Skeletal muscle tissue (tissue), 3 donors: ENCODE measurements at regions not wholly inside any gene's neighbourhood (a gene's known extent, or its start where the extent isn't known, plus 50 kb on each side); places are given as distances from the start of the nearest gene placed in this dataset.

ENCODE experiments used
- H3K27ac ChIP-seq: one replicate; pipeline ENCODE4 v1.7.0; 2013; ENCODE audit warnings: mild to moderate bottlenecking, low read depth, low read length, inconsistent platforms
- H3K27me3 ChIP-seq, 3 donors: one replicate each; pipeline ENCODE4 v1.7.0; 2013; ENCODE audit warnings: low read length in 3 of 3; ENCODE audit not compliant: control insufficient read depth in 3 of 3, insufficient read depth in 3 of 3
- H3K36me3 ChIP-seq, 3 donors: one replicate each; pipeline ENCODE4 v1.7.0; 2013; ENCODE audit warnings: low read length in 3 of 3; ENCODE audit not compliant: control insufficient read depth in 3 of 3, insufficient read depth in 3 of 3
- H3K4me1 ChIP-seq, 3 donors: one replicate each; pipeline ENCODE4 v1.7.0; 2013; ENCODE audit warnings: low read length in 3 of 3, mild to moderate bottlenecking in 3 of 3; ENCODE audit not compliant: control insufficient read depth in 3 of 3, insufficient read depth in 3 of 3
- H3K4me3 ChIP-seq, 3 donors: one replicate each; pipeline ENCODE4 v1.7.0; 2013; ENCODE audit warnings: low read length in 3 of 3
- H3K9ac ChIP-seq, 3 donors: one replicate each; pipeline ENCODE4 v1.7.0; 2013; ENCODE audit warnings: low read length in 3 of 3, mild to moderate bottlenecking in 3 of 3, moderate library complexity in 2 of 3, low read depth in 1 of 3
- H3K9me3 ChIP-seq, 3 donors: one replicate each; pipeline ENCODE4 v1.7.0; 2013; ENCODE audit warnings: low read length in 3 of 3; ENCODE audit not compliant: control insufficient read depth in 3 of 3
- donor health status: Osteomylitis.

GRCh38 chr18:38038242-38038641 is 472.6 kb upstream of the CELF4 start:
- H3K27me3 ChIP-seq: no peaks in the 10 kb centered on the region
- no peaks in the 10 kb centered on the region for H3K4me1 ChIP-seq
- H3K4me3 ChIP-seq: no peak overlapping the region
- no peak overlapping the region for H3K27ac ChIP-seq
- no peaks in the 10 kb centered on the region for H3K9me3 ChIP-seq
- H3K9ac ChIP-seq: no peak overlapping the region
- H3K36me3 ChIP-seq: no peaks in the 10 kb centered on the region

GRCh38 chr18:38035193-38035592 is 469.6 kb upstream of the CELF4 start:
- Histone ChIP-seq H3K27me3 (no peaks in the 10 kb centered on the region), H3K4me3 (no peak overlapping the region), H3K27ac (no peak overlapping the region), H3K36me3 (no peaks in the 10 kb centered on the region), H3K9ac (no peak overlapping the region), H3K9me3 (no peaks in the 10 kb centered on the region), H3K4me1 (no peaks in the 10 kb centered on the region)

- no peak overlapping the region for H3K9ac ChIP-seq
Observed at GRCh38 chr18:38033282-38033681, 467.7 kb upstream of the CELF4 start.

GRCh38 chr18:38032516-38032915 is 466.9 kb upstream of the CELF4 start:
- Histone ChIP-seq H3K4me3 (no peak overlapping the region), H3K4me1 (no peaks in the 10 kb centered on the region), H3K36me3 (no peaks in the 10 kb centered on the region), H3K27ac (no peak overlapping the region), H3K9ac (no peak overlapping the region), H3K9me3 (no peaks in the 10 kb centered on the region), H3K27me3 (no peaks in the 10 kb centered on the region)

More at GRCh38 chr18:38033282-38033681, 467.7 kb upstream of the CELF4 start:
- H3K27me3 ChIP-seq: no peaks in the 10 kb centered on the region
- H3K4me1 ChIP-seq: no peaks in the 10 kb centered on the region
- H3K27ac ChIP-seq: no peak overlapping the region
- H3K36me3 ChIP-seq: no peaks in the 10 kb centered on the region
- no peak overlapping the region for H3K4me3 ChIP-seq
- no peaks in the 10 kb centered on the region for H3K9me3 ChIP-seq

GRCh38 chr18:38028946-38029345 is 463.3 kb upstream of the CELF4 start:
- Histone ChIP-seq H3K4me1 (no peaks in the 10 kb centered on the region), H3K36me3 (no peaks in the 10 kb centered on the region), H3K27me3 (no peaks in the 10 kb centered on the region), H3K27ac (no peak overlapping the region), H3K9me3 (no peaks in the 10 kb centered on the region), H3K9ac (no peak overlapping the region), H3K4me3 (no peak overlapping the region)

GRCh38 chr18:38025433-38026038 is 459.9 kb upstream of the CELF4 start:
- no peaks in the 10 kb centered on the region for H3K36me3 ChIP-seq
- no peaks in the 10 kb centered on the region for H3K9me3 ChIP-seq
- no peak overlapping the region for H3K27ac ChIP-seq
- no peaks in the 10 kb centered on the region for H3K4me1 ChIP-seq
- H3K9ac ChIP-seq: no peak overlapping the region
- H3K4me3 ChIP-seq: no peak overlapping the region
- no peaks in the 10 kb centered on the region for H3K27me3 ChIP-seq

- no peaks in the 10 kb centered on the region for H3K36me3 ChIP-seq
- no peaks in the 10 kb centered on the region for H3K4me1 ChIP-seq
- H3K27ac ChIP-seq: no peak overlapping the region
- no peak overlapping the region for H3K9ac ChIP-seq
- H3K4me3 ChIP-seq: no peak overlapping the region
- no peaks in the 10 kb centered on the region for H3K27me3 ChIP-seq
- no peaks in the 10 kb centered on the region for H3K9me3 ChIP-seq
Observed at GRCh38 chr18:38023871-38024270, 458.3 kb upstream of the CELF4 start.

GRCh38 chr18:38022234-38022633 is 456.6 kb upstream of the CELF4 start:
- Histone ChIP-seq H3K27me3 (no peaks in the 10 kb centered on the region), H3K4me1 (no peaks in the 10 kb centered on the region), H3K36me3 (no peaks in the 10 kb centered on the region), H3K27ac (no peak overlapping the region), H3K9me3 (no peaks in the 10 kb centered on the region), H3K4me3 (no peak overlapping the region), H3K9ac (no peak overlapping the region)

- H3K36me3 ChIP-seq: no peaks in the 10 kb centered on the region
- H3K27ac ChIP-seq: no peak overlapping the region
- H3K4me3 ChIP-seq: no peak overlapping the region
- no peaks in the 10 kb centered on the region for H3K27me3 ChIP-seq
- H3K4me1 ChIP-seq: no peaks in the 10 kb centered on the region
- no peaks in the 10 kb centered on the region for H3K9me3 ChIP-seq
- no peak overlapping the region for H3K9ac ChIP-seq
Observed at GRCh38 chr18:38019292-38019691, 453.7 kb upstream of the CELF4 start.

GRCh38 chr18:38010971-38011857 is 445.6 kb upstream of the CELF4 start:
- Histone ChIP-seq H3K36me3 (no peaks in the 10 kb centered on the region), H3K9me3 (no peaks in the 10 kb centered on the region), H3K9ac (no peak overlapping the region), H3K27me3 (no peaks in the 10 kb centered on the region), H3K4me1 (no peaks in the 10 kb centered on the region), H3K27ac (no peak overlapping the region), H3K4me3 (no peak overlapping the region)
